Stimulated activated CD8-positive, alpha-beta memory T cell treated with anti-CD3 and anti-CD28 coated beads, Interleukin-7, amount 100 ng/mL, for 4 hours (primary cell): ENCODE measurements at regions not wholly inside any gene's neighbourhood (a gene's known extent, or its start where the extent isn't known, plus 50 kb on each side); places are given as distances from the start of the nearest gene placed in this dataset.

Experiments used
- DNase-seq, 2 donors: peaks; one replicate each; pipeline ENCODE4 v3.0.0-alpha.2; 2020; ENCODE audit warnings: low read depth in 2 of 2

GRCh38 chr13:79267560-79267959 is 138.5 kb downstream of the RBM26 start:
- DNase-seq: no peak

- DNase-seq: no peak
These were observed 147.6 kb downstream of the RBM26 start for GRCh38 chr13:79258489-79258888.

- no peak for DNase-seq
These were observed 159.5 kb downstream of the RBM26 start for GRCh38 chr13:79246578-79246949.

GRCh38 chr13:79245937-79246577 is 160.0 kb downstream of the RBM26 start:
- no peak for DNase-seq

GRCh38 chr13:79241697-79242096 is 164.4 kb downstream of the RBM26 start:
- no peak for DNase-seq

- no peak for DNase-seq
These were observed 168.1 kb downstream of the RBM26 start for GRCh38 chr13:79237981-79238380.

GRCh38 chr13:79231887-79232286 is 174.2 kb downstream of the RBM26 start:
- no peak for DNase-seq

- no peak for DNase-seq
These were observed 176.3 kb downstream of the RBM26 start for GRCh38 chr13:79229761-79230160.

- DNase-seq: no peak
These were observed 177.1 kb downstream of the RBM26 start for GRCh38 chr13:79228972-79229371.

GRCh38 chr13:79227418-79227817 is 178.6 kb downstream of the RBM26 start:
- DNase-seq: no peak

GRCh38 chr13:79226938-79227337 is 179.1 kb downstream of the RBM26 start:
- DNase-seq: no peak

- DNase-seq: no peak
These were observed 179.8 kb downstream of the RBM26 start for GRCh38 chr13:79226250-79226649.

- no peak for DNase-seq
These were observed 180.4 kb downstream of the RBM26 start for GRCh38 chr13:79225487-79226232.

GRCh38 chr13:79222427-79223205 is 183.4 kb downstream of the RBM26 start:
- DNase-seq: no peak

GRCh38 chr13:79212064-79212619 is 193.9 kb downstream of the RBM26 start:
- DNase-seq: no peak

- no peak for DNase-seq
These were observed 194.7 kb downstream of the RBM26 start for GRCh38 chr13:79211377-79211776.

GRCh38 chr13:79197933-79198332 is 208.1 kb downstream of the RBM26 start:
- DNase-seq: no peak

GRCh38 chr13:79196843-79197242 is 209.2 kb downstream of the RBM26 start:
- DNase-seq: no peak

- DNase-seq: no peak
These were observed 209.7 kb downstream of the RBM26 start for GRCh38 chr13:79196366-79196765.

- no peak for DNase-seq
These were observed 211.3 kb downstream of the RBM26 start for GRCh38 chr13:79194727-79195126.

GRCh38 chr13:79194272-79194671 is 211.8 kb downstream of the RBM26 start:
- peak; percentile 15 to 29 for DNase-seq

GRCh38 chr13:79191501-79191900 is 214.6 kb downstream of the RBM26 start:
- DNase-seq: no peak
